ENCODE measurements at regions not wholly inside any gene's neighbourhood (a gene's known extent, or its start where the extent isn't known, plus 50 kb on each side); places are given as distances from the start of the nearest gene placed in this dataset.
"Not testable (repeated sequence)": the region's sequence is repeated elsewhere in the genome, so short reads cannot be mapped to it uniquely, and the experiment has no call there.

DNA sequence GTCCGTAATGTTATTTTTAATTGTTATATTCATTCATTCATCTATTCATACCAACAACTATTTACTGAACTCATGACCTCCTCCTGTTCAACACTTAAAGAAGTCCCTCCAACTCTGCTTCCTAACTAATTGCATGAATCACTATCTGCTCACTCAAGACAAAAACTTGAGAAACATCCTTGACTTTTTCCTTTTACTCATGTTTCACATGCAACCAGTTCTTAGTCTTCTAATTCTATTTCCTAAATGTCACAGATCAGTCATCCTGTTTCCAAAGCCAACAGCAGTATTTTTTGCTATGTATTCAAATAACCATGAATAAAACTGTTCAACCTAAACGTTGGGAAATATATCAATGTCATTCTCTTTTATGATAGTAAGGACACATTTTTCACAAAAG is 124.6 kb upstream of the GBE1 start:
- DNase-seq = no peak

DNA sequence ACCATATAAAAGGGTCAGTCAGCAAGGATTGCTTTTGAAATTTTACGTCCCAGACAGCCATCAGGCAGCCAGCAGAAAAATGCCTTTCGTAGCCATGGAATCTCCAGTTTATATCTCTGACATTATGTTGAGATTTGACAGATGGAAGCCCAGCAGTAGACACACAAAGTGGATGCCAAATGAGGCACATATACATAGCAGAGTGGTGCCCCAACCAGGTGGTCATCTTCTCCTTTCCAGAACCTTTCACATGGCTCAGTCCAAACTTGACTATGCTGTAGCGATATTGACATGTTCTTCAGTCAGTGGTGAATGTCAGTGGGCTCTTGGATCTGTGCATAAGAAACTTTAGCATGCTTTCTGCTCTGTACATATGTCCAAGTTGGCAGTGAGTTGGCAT is 123.3 kb upstream of the GBE1 start:
- no peak for DNase-seq

DNA sequence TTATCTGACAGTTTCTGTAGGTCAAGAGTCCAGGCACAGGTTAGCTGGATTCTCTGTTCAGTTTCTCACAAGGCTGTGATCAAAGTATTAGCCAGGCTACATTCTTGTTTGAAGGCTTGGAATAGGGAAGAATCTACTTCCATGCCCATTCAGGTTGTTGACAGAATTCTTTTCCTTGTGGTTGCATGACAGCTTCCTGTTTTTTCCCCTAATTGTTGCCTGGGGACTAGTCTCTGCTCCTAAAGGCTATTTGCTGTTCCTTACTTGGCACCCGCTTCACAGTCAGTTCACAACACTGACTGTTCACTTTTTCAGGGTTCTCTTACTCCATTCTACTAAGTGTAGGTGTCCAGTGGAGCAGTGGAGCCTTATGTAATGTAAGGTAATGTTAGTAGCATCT is 115.4 kb upstream of the GBE1 start:
- no peak for DNase-seq

DNA sequence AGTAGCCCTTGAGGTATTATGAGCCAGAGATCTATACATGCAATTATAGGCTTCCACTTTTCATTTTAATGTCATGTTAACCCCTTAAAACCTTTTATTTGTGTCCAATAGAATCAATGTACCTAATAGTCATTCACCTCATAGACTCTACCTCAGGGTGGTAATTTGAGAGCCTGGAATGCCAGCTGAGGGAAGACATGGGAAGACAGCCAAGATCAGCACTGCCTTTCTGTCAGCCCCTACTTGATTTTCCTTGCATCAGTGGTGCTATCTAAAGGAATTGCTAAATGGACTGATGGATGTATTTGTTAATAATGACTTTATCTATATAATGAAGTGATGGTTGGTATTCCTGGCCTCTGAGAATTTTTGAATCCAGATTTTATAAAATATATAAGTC is 113.3 kb upstream of the GBE1 start:
- no peak for DNase-seq

DNA sequence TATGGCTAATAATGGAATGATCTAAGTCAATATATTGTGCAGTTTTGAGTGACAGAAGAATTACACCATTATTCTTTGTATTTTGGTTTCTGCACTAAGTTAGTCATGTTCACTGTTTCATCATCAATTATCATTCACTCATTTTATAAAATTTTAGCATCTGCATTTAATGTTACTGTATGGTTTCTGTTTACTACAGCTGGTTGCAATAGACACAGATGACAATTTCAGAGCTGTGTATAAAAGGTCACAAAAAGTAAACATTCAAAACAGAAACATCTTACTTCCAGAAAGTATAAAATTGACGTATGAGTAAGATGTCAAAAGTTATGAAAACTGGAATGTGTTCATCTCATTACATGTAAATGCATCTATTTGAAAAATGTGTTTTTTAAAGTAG is 111.1 kb upstream of the GBE1 start:
- no peak for DNase-seq

DNA sequence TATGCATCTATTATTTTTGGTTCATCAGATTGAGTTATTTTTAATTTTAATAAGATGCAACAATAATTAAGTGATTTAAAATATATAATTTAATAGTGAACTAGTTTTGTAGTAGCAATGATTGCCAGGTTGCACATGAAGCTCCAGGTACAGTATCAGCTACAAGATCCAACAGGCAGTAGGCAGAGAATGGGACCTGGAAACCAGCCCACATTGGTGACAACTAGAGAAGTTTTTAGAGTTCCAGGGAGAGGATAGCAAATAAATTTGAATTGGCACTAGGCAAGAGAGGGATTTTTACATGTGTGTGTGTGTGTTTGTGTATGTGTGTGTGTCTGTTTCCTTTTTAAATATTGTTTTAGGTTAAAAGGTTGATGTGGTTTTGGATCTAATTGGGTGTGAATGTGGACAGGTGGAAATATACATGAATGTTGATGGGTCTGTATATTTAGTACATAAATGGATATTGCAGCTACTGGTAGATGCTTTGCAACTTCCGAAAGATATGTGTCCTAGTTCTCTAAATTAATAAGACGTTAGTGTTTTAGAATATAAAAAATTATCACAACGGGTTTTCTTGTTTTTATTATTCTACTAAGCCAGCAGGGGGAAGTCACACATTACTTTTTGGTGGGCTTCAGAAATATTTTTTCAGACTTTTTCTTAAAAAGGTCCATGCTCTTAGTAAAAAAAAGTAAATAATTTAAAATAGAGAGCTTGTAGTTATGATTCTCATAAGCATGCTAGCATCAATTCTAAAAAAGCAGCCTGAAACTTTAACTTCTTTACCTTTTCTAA is 110.1 kb upstream of the GBE1 start:
- no peak for DNase-seq

DNA sequence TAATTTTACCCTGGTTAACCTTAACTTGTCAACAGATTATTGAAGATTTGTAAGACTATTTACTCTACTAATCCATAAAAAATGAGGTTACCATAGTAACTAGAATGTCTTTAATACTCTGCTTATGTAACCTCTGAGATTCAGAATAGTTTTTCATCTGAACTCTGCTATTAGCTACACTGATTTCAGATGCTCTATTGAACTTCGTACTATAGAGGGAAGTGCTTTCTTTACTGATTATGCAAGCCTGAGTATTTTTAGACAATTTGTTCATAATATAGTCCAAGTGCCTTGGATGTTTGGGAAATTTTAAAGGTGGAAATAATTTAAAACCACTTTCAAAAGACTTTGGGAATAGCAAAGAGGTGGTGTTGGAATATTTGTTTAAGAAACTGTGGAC is 107.9 kb upstream of the GBE1 start:
- DNase-seq = no peak

DNA sequence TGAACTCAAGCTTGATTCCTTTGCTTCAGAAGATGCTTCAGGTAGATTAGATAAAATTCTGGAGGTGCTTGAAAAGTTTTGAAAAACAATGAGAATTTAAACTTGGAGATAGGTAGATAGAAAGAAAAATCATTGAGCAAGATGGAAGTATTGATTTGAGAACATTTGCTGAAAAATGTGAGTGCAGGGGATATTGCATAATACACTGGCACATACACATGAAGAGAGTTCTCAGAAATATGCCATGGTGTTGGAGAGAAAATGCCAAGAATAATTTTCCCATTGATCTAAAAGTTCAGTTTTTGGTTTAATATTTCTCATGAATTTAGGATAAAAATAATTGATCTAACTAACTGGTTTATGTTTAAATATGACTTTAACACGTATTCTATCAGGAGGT is 107.2 kb upstream of the GBE1 start:
- DNase-seq = no peak

DNA sequence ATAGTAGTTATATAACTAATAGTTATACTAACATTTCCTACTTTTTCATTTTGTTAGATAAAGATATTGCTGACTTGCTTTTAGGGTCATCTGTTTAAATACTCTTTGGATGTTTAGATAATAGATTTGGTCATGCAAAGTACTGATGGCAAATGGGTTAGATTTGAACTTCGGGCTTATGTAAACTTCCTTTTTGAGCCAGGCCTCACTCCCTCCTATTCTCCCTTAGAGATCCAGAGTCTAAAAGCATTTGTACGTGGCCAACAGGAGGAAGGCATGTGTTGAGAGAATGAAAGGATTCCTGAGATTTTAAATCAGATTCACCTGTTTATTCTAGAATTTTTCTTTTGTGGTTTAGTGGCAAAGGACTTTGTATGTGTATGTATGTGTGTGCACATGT is 106.4 kb upstream of the GBE1 start:
- DNase-seq = no peak

DNA sequence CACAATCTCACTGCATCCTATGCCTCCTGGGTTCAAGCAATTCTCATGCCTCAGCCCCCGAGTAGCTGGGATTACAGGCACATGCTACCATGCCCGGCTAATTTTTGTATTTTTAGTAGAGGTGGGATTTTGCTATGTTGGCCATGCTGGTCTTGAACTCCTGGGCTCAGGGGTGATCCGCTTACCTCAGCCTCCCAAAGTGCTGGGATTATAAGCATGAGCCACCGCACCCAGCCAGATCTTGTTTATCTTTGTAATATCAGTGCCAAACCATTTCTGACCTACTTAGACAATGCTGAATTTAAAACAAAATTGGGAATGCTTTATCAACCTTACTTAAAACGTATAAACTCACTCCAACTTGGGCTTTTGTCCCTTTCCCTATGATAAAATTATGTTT is 103.7 kb upstream of the GBE1 start:
- DNase-seq = not testable (repeated sequence)

DNA sequence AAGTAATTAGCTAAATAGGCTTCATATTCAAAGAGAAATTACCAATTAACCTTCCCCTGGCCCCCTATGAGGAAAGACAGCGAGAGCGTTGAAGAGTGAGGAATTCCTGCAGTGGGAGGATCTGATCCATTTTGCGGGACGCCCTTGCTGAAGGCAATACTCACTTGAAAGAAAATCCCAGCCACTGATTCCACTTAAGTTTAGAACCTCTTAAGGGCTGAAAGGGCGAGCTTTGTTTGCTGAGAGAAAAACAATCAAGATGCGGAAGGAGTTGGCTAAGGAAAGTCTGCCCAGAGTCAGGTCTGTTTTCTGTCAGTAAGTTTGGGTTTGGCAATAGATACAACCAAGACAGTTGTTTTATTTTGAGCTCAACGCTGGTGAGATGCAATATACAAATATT is 102.8 kb upstream of the GBE1 start:
- DNase-seq = no peak

DNA sequence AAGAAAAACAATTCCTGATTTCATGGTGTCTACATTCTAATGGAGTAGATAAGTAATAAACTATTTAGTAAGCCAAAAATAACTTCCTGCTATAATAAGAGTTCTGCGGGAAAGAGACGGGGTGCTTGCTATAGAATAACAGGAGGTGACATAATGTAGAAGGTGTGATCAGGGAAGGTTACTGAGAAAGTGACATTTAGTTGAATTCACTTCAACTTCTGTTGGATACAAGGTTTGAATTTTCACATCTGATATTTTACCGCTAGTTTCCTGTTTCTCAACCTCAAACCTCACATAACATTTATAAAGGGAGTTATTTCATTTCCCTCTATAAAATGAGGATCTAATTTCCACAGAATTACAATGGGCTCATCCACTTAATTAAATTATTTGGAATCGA is 102.3 kb upstream of the GBE1 start:
- no peak for DNase-seq

DNA sequence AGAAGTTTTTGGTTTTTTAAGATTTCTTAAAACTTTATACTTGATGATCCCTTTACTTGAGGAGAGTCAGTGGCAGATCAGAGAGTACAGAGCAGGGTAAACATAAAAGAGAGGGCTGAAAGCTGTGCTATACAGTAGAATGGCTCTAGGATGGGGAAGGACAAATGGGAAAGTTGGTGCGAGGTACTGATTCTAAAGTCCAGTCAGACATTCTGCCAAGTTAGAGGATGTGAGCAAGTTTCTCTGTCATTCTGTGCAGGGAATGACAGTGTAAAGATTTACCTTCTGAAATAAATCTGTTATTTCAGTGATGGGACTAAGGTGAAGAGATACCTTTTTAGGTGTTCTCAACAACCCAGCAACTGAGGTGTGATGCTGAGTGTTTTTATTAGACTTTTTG is 100.1 kb upstream of the GBE1 start:
- no peak for DNase-seq

DNA sequence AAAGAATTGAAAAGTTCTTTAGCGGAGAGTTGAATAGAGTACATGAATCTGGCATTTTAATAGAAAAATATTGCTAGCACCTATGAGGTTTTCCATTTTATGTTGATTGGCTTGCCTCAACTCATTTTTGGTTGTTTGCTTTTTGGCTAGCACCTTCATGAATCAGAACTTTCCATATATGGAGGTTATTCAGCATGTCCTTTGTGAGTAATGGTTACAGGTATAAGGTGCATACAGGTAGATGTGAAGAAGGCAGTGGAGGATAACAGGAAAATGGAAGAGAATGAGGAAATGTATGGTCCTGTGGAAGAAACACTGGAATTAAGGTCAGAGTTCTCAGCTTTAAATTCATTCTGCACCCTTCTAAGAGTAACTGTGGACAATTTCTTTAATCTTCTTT is 98.1 kb upstream of the GBE1 start:
- no peak for DNase-seq

DNA sequence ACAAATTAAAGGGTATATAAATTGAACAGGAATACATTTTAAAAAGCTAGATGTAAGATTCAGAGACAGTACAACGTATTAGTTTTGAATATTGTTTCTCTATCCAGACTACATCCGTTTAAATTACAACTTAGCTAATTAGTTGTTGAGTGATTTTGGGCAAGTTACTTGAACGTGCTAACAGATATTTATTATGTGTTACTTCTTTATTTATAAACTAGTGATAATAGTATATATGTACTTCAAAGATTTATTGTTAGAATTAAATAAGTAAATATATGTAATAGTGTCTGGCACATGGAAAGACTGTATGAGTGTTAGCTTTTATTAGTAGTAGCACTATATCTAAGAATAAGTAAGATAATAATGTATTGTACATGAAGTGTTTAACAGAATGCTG is 92.0 kb upstream of the GBE1 start:
- DNase-seq = no peak

DNA sequence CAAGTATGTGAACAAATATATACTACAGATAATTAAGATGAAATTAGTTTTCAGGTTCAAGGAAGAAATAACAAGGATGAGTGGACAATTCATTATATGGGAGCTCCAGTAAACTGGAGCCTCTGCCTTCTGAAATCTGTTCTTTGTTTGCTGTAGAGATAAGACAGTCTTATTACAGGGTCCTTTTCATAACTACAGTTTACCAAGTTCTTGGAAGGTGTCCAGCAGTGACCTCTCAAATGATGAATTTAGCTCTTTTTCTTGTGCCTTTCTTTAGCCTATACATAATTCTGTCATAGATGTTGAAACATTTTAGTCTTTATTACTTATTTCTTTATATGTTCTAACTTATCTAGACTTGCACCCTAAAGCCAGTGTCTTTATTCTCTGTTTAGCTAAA is 89.7 kb upstream of the GBE1 start:
- no peak for DNase-seq

DNA sequence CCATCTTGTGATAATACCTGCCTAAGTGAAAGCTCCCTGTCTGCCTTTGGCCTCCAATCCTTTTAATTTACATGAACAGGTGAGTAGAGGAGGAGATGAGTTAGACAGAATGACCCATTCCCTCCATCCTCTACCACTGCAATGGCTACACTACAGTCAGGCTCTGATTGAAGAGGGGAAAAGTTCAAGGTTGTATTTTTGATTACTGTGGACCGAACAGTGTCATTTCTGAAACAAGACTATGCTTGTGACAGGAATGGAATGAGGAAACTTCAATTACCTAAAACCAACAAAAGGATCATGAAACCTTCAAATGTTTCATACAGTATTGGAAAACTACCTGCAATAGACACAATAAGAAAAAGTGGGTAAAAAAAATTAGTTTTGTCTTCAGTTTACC is 85.5 kb upstream of the GBE1 start:
- DNase-seq = no peak

DNA sequence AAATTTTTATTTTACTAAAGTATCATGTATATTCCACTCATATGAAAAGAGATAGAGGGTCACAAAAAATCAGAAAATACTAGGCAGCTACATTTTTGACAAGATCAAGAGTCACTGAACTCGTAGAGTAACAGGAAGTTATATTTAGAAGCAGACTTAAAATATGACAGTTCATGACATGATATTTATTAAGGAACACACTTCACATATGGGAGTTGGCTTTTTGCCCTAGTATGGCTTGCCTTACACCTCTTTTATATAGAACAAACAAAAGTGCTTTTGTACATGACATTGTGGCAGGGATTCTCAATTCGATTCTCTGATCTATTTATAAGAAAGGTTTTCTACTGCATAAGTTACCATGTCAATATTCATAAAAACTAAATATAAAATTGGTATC is 80.1 kb upstream of the GBE1 start:
- no peak for DNase-seq

DNA sequence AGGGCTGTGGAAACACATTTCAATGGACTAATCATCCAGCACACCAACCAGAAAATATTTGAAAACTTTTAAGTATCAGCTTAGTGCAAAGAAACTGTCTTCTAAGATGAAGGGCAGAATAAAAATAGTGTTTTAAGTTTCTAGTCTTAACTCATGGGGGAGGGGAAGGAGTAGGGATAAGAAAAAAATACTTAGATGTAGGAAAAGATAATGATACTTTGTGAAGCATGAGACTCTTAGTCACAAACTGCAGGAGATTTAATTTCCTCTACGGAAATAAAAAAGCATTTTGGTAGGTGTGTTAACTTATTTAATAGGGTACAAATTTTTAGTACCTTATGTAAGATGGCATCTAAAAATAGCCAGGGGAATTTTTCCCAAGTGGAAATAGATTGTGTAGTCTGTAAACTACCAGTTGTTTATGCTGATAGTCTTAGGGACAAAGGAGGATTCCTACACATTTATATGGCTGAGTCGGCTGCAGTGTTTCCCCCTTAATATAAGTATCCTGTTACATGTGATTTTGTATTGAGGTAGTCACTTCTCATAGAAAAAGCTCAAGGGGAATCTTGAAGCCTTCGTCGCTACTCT is 78.2 kb upstream of the GBE1 start:
- DNase-seq = no peak

DNA sequence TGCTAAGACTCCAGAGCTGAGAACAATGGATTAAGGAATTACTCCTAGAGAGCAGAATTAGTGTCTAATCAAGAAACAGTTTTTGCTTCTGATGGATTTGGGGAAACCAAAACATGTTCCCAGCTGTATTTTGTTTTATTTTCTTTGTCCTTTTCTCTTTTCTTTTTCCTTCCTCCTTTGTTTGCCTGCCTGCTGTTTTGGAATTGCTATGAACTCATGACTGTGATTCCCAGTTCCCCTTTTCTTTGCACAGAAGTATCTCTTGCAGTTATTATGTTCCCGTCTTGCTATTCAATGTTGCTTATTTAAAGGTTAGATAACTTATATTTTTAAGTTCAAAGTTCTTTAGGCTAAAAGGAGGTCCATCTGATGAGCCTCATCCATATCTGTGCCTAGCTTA is 77.0 kb upstream of the GBE1 start:
- no peak for DNase-seq

DNA sequence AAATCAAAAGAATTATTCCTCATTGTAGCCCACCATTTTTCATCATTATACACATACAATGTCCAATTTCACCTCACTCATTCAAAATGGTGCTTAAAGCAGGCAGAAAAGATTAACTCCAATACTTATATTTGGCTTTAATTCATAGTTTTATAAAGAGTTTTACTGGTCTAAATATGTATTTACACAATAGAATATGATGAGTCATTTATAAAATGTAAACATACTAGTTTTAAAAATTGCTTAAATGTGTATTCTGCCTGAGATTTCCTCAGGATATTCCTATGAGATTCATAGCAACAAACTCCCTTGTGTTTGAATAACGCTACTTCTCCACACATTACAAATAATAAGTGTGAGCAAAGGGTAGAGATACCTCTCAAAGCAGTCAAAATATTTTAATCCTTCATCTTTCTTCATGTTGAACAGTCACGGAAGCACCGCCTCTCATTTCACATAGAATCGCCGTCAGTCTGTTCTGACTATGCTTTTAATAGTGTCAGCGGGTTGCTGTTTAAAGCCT is 75.7 kb upstream of the GBE1 start:
- DNase-seq = no peak

DNA sequence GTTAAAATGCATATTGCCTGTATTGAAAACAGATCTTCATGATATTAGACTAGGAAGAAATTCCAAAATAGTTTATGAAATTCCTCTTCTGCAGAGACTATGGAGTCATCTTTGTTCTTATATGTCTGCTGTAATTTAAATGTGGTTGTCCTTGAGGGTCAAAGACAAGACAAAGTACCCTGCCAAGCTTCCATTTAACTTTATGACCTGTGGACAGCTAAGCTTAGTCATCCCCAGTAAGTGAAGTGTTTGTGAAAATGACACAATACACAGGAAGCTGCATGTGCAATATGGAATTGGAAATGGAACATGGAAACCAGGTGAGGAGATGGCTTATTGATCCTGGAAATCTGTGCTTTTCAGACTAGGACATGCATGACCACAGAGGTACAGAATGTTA is 68.5 kb upstream of the GBE1 start:
- DNase-seq = no peak

DNA sequence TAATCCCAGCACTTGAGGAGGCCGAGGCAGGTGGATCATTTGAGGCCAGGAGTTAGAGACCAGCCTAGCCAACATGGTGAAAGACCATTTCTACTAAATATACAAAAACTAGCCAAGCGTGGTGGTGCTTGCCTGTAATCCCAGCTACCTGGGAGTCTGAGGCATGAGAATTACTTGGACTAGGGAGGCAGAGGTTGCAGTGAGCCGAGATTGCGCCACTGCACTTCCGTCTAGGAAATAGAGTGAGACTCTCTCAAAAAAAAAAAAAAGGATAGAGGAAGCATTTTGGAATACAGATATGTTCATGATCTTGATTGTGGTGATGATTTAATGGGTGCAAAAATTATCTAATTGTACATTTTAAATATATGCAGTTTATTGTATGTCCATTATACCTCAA is 67.8 kb upstream of the GBE1 start:
- DNase-seq = not testable (repeated sequence)

DNA sequence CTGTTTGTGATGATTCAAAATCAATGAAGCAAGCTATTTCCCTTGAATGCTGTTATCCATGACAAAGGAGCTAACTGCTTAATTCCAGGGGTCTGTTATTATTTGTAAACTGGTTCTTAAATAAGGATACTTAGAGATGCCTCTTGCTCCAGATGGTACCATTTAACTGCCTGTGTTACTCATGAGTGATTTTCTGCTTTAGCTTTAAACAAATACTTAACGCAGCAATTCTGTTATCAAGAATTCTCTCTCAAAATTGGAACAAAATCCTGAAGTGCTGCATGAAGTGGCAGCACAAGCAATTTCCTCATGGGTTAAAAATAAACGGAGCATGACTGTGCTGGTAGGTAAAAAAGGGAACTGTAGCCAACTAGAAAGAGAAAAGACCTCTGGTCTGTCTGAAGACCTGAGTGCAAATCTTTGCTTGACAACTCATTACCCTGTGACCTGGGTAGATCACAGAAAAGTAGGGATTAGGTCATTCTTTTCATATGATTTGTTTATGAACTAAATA is 62.5 kb upstream of the GBE1 start:
- no peak for DNase-seq

DNA sequence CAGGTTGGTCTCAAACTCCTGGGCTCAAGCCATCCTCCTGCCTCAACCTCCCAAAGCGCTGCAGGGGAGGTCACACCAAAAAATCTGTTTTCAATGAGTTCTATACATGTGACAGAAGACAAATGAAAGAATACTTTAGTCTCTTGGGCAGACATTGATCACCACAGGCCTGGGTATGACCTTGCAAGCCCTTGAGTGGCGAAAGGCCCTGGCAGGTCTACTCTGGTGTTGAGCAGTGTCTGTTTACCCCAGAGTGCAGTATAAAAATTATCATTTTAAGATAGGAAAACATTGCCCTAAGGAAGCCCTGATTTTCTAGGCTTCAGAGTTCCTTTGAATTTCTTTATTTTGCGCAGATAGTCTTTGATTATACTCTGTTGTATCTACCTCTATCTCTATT is 61.6 kb upstream of the GBE1 start:
- no peak for DNase-seq
